T1000 (cell line): ENCODE measurements at regions not wholly inside any gene's neighbourhood (a gene's known extent, or its start where the extent isn't known, plus 50 kb on each side); places are given as distances from the start of the nearest gene placed in this dataset.
A peak's percentile ranks its signal among the peaks of the same experiment; 100 is the strongest.
"Not testable (repeated sequence)": the region's sequence is repeated elsewhere in the genome, so short reads cannot be mapped to it uniquely, and the experiment has no call there.

Source experiments
- DNase-seq: peaks from one replicate; lab custom pipeline; 2025; ENCODE audit warnings: mixed read lengths; lab: John Stamatoyannopoulos, UW

DNA sequence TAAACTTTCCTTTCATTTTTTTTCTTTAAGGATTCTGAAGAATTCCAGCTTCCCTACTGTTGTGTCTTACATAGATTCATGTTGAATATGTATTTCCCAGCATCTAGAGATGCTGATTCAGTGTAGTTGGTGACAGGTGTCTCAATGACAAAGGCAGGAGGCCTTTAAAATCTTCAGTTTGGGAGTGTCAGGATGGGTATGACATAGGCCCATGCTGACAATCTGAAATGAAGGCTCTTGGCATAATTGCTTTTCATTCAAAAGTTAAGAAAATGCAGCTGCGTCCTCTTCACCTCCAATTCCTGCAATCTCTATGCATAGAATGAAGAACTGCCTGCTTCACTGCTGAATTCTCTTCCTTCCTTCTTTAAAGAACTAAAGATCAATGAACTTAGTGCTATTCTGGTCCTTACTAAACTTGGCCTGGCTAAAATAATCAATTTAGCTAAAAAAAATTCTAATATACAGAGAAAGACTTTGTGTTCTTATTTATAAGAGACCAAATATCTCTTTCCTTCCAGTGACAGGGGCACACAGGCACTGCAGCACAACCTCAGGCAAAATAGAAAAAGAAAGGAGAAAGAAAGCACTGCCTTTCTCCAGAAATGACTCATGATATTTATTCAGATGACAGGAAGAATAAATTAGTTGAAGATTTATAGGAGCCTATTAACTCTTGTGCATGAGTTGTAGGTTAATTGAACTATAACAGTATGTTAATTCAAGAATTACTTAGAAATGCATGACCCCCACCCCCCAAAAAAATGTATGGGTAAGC is 152.6 kb upstream of the GBE1 start:
- DNase-seq = no peak

DNA sequence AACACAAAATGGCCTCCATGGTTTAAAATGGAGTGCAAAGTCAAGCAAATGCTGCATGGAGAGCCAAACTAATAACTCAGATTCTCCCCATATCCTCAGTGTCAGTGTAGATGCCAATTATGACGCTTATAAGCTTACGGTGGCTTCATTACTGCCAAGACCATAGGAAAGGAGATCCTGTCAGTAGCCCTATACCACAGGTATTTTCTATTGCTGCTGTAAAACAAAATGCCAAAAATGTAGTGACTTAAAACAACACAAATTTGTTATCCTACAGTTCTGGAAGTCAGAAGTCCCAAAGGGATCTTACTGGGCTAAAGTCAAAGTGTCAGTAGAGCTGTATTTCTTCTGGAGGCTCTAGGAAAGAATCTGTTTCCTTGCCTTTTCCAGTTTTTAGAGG is 149.8 kb upstream of the GBE1 start:
- DNase-seq = no peak

DNA sequence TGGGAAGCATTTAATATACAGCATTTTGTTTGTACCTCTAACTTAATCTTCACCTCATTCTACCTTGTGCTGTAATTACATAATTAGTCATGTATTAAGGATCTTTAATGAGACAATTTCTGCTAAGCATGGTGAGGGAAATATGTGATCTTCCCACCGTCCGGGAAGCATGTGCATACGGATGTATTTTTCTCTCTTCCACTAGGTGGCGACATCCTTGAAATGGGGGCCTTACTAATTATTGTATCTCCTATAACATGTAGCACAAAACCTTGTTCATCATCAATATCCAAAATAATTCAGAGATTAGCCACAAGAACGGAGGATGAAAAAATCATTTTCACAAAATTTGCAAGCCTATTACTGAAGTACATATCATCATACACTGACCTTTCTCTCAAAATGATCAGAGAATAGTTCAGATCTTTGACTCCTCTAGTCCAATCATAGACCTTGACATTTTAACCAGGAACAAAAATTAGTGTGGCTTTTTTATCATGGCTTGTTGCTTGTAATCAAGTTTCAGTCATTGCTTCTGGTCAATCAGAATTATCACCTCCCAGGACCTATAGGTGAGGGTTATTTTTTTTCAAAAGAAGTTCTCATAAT is 148.9 kb upstream of the GBE1 start:
- peak; percentile 12 for DNase-seq

DNA sequence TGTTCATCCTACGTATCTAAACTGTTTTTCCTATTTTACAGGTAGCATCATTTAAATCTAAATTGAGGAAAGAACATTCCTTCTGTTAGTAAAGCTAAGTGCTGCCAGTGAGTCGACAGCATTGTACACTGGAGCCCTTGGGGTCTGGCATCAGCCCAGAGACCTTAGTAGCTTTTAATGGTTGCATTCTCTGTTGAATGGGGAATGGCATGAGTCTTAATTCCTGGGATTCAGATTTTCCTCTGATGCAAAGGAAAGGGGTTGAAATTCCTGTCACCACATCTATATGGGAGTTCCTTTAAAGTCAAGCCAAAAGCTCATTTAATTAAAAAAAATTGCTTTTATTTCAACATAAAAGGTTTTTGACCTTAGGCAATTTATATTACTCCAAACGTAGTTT is 148.4 kb upstream of the GBE1 start:
- DNase-seq = peak; percentile 24

DNA sequence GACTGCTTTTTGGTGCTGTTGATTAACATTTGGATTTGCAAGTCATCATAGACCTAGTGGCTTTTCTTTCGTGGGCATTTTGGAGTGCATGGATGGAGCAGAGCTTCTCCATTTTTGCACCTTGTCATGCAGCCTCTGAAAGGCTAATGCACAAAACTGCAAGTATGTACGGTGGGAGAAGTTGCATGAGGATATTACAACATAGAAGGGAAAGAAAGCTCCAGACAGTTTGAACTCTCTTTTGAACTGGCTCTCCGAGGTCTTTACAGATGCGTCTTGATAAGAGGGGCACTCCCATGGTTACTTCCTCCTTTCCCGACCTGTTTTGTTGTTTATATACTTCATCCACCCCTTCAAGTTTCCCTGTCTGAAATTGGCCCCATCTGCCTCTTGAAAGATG is 147.1 kb upstream of the GBE1 start:
- DNase-seq = no peak

DNA sequence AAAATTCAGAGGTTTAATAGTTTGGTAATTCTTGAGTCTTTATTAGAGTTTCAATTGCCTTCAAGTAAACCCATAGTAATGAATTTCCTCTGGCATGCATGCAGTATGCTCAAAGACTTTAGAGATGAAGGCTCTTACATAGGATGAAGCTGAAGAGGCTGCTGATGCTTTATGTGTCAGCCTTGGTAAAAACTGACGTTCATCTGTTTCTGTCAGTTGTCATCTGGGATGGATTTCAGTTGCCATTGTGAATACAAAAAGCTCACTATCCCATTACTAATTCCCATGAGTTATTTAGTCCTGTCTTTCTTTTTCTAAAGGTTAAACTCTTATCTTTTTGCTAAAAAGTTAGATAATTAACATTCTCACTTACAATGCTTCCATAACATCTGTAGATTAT is 136.9 kb upstream of the GBE1 start:
- no peak for DNase-seq

DNA sequence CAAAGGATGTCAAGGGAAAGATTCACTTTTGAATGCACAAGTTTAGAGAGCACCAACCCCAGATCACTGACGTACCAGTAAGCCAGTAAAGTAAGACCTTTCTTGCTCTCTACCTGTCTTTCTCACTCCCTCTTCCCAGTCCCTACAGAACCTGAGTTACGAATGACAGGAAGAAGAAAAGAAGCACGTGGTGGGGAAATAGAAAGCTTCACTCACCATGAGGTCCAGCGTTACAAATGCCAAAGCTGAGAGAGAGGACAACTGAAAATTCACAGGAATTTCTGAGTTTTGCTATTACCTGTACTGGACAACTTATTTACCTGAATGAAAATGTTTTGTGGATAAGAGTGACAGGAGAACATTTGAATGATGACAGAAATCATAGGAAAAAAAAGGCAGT is 133.2 kb upstream of the GBE1 start:
- DNase-seq = no peak

DNA sequence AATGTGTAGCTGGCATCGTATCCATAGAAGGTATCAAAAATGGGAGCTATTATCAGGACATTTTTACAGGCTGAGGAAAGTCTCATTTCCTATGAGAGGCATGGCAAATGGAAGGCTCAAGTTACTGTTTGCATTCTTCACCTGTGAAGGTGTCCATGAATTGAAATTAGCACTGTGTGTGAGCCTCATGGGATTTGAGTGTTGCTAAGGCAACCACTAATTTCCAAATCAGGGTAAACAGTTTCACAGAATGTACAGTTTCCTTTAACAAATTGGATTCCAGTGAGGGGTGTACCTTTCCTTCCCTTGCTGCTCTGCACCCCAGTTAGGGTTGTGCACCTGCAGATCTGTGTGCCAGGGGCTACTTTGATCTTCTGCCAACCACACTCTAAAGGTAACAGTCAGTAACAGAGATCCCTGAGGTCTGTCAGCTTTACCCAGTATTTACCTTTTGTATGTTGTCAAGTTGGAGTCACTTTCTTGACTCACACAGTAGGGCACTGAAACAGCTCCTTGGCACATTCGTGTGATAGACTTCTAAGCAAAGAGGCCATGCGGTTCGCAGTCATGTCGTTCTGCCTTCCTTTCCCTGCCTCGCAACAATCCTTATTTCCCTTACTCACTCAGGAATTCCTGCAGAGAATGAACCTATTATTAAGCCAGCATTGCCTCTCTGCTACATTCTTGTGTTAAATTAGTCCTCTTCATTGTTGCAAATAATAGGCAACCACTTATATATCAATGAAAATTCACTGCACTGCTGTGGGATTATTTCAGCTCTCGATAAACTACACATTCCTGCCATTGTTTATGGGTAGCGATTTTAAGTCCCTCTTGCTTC is 129.8 kb upstream of the GBE1 start:
- no peak for DNase-seq

DNA sequence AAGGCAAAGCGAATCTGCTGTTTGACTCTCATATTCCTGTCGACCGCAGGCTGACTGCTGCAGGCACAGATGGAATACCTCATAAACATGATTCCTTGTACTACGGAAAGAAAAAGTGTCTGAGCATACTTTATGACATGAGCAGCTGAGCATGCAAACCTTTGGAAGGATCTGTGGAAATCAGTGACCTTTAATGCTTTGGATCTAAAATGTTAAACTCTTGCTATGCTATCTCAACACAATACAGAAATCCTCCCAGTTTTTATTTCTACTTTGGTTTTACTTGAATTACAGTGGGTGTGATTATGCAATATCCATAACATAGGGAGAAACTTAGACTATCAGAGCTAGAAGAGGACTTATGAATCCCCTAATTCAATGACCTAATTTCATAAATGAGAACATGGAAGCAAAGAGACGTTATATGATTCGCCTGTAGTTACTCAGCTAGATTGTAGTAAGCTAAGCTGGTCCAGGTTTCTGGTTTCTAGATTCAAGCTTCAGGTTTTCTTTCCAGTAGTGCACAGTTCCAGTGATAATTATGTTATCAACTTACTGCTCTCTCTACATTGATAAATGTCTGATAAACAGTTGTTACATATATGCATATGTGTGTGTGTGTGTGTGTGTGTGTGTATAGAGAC is 127.6 kb upstream of the GBE1 start:
- DNase-seq = no peak

DNA sequence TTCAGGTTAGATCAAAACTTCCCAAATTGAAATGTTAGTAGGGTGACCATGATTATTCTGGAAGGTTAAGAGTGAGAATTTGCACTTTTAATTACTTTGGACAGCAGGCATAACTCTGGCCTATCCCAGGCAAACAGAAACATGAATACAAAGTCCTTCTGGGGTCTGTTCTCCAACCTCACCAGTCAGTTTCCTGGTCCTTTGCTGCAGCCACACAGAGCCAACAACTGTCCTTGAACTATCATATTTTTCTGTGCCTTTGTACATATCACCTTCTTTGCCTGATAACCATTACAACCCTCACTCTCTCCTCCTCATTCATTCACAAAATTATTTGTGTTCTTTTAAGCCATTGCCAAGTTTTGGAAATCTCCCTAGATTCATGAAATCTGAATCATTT is 126.0 kb upstream of the GBE1 start:
- DNase-seq = no peak

DNA sequence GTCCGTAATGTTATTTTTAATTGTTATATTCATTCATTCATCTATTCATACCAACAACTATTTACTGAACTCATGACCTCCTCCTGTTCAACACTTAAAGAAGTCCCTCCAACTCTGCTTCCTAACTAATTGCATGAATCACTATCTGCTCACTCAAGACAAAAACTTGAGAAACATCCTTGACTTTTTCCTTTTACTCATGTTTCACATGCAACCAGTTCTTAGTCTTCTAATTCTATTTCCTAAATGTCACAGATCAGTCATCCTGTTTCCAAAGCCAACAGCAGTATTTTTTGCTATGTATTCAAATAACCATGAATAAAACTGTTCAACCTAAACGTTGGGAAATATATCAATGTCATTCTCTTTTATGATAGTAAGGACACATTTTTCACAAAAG is 124.6 kb upstream of the GBE1 start:
- no peak for DNase-seq

DNA sequence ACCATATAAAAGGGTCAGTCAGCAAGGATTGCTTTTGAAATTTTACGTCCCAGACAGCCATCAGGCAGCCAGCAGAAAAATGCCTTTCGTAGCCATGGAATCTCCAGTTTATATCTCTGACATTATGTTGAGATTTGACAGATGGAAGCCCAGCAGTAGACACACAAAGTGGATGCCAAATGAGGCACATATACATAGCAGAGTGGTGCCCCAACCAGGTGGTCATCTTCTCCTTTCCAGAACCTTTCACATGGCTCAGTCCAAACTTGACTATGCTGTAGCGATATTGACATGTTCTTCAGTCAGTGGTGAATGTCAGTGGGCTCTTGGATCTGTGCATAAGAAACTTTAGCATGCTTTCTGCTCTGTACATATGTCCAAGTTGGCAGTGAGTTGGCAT is 123.3 kb upstream of the GBE1 start:
- no peak for DNase-seq

DNA sequence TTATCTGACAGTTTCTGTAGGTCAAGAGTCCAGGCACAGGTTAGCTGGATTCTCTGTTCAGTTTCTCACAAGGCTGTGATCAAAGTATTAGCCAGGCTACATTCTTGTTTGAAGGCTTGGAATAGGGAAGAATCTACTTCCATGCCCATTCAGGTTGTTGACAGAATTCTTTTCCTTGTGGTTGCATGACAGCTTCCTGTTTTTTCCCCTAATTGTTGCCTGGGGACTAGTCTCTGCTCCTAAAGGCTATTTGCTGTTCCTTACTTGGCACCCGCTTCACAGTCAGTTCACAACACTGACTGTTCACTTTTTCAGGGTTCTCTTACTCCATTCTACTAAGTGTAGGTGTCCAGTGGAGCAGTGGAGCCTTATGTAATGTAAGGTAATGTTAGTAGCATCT is 115.4 kb upstream of the GBE1 start:
- DNase-seq = no peak

DNA sequence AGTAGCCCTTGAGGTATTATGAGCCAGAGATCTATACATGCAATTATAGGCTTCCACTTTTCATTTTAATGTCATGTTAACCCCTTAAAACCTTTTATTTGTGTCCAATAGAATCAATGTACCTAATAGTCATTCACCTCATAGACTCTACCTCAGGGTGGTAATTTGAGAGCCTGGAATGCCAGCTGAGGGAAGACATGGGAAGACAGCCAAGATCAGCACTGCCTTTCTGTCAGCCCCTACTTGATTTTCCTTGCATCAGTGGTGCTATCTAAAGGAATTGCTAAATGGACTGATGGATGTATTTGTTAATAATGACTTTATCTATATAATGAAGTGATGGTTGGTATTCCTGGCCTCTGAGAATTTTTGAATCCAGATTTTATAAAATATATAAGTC is 113.3 kb upstream of the GBE1 start:
- DNase-seq = no peak

DNA sequence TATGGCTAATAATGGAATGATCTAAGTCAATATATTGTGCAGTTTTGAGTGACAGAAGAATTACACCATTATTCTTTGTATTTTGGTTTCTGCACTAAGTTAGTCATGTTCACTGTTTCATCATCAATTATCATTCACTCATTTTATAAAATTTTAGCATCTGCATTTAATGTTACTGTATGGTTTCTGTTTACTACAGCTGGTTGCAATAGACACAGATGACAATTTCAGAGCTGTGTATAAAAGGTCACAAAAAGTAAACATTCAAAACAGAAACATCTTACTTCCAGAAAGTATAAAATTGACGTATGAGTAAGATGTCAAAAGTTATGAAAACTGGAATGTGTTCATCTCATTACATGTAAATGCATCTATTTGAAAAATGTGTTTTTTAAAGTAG is 111.1 kb upstream of the GBE1 start:
- no peak for DNase-seq

DNA sequence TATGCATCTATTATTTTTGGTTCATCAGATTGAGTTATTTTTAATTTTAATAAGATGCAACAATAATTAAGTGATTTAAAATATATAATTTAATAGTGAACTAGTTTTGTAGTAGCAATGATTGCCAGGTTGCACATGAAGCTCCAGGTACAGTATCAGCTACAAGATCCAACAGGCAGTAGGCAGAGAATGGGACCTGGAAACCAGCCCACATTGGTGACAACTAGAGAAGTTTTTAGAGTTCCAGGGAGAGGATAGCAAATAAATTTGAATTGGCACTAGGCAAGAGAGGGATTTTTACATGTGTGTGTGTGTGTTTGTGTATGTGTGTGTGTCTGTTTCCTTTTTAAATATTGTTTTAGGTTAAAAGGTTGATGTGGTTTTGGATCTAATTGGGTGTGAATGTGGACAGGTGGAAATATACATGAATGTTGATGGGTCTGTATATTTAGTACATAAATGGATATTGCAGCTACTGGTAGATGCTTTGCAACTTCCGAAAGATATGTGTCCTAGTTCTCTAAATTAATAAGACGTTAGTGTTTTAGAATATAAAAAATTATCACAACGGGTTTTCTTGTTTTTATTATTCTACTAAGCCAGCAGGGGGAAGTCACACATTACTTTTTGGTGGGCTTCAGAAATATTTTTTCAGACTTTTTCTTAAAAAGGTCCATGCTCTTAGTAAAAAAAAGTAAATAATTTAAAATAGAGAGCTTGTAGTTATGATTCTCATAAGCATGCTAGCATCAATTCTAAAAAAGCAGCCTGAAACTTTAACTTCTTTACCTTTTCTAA is 110.1 kb upstream of the GBE1 start:
- no peak for DNase-seq

DNA sequence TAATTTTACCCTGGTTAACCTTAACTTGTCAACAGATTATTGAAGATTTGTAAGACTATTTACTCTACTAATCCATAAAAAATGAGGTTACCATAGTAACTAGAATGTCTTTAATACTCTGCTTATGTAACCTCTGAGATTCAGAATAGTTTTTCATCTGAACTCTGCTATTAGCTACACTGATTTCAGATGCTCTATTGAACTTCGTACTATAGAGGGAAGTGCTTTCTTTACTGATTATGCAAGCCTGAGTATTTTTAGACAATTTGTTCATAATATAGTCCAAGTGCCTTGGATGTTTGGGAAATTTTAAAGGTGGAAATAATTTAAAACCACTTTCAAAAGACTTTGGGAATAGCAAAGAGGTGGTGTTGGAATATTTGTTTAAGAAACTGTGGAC is 107.9 kb upstream of the GBE1 start:
- DNase-seq = no peak

DNA sequence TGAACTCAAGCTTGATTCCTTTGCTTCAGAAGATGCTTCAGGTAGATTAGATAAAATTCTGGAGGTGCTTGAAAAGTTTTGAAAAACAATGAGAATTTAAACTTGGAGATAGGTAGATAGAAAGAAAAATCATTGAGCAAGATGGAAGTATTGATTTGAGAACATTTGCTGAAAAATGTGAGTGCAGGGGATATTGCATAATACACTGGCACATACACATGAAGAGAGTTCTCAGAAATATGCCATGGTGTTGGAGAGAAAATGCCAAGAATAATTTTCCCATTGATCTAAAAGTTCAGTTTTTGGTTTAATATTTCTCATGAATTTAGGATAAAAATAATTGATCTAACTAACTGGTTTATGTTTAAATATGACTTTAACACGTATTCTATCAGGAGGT is 107.2 kb upstream of the GBE1 start:
- no peak for DNase-seq

DNA sequence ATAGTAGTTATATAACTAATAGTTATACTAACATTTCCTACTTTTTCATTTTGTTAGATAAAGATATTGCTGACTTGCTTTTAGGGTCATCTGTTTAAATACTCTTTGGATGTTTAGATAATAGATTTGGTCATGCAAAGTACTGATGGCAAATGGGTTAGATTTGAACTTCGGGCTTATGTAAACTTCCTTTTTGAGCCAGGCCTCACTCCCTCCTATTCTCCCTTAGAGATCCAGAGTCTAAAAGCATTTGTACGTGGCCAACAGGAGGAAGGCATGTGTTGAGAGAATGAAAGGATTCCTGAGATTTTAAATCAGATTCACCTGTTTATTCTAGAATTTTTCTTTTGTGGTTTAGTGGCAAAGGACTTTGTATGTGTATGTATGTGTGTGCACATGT is 106.4 kb upstream of the GBE1 start:
- DNase-seq = no peak

DNA sequence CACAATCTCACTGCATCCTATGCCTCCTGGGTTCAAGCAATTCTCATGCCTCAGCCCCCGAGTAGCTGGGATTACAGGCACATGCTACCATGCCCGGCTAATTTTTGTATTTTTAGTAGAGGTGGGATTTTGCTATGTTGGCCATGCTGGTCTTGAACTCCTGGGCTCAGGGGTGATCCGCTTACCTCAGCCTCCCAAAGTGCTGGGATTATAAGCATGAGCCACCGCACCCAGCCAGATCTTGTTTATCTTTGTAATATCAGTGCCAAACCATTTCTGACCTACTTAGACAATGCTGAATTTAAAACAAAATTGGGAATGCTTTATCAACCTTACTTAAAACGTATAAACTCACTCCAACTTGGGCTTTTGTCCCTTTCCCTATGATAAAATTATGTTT is 103.7 kb upstream of the GBE1 start:
- not testable (repeated sequence) for DNase-seq

DNA sequence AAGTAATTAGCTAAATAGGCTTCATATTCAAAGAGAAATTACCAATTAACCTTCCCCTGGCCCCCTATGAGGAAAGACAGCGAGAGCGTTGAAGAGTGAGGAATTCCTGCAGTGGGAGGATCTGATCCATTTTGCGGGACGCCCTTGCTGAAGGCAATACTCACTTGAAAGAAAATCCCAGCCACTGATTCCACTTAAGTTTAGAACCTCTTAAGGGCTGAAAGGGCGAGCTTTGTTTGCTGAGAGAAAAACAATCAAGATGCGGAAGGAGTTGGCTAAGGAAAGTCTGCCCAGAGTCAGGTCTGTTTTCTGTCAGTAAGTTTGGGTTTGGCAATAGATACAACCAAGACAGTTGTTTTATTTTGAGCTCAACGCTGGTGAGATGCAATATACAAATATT is 102.8 kb upstream of the GBE1 start:
- no peak for DNase-seq

DNA sequence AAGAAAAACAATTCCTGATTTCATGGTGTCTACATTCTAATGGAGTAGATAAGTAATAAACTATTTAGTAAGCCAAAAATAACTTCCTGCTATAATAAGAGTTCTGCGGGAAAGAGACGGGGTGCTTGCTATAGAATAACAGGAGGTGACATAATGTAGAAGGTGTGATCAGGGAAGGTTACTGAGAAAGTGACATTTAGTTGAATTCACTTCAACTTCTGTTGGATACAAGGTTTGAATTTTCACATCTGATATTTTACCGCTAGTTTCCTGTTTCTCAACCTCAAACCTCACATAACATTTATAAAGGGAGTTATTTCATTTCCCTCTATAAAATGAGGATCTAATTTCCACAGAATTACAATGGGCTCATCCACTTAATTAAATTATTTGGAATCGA is 102.3 kb upstream of the GBE1 start:
- no peak for DNase-seq
